OCI-LY1 (cell line): ENCODE measurements at regions not wholly inside any gene's neighbourhood (a gene's known extent, or its start where the extent isn't known, plus 50 kb on each side); places are given as distances from the start of the nearest gene placed in this dataset.
A peak's percentile ranks its signal among the peaks of the same experiment; 100 is the strongest.

Experiments
- H2AFZ ChIP-seq: fragments of 200-600 bp; sonication (generic), shearing (Covaris generic); 2 replicates; pipeline ENCODE4 v1.6.0; 2014; ENCODE audit warnings: antibody characterized with exemption, mild to moderate bottlenecking, low read length
- H3F3A ChIP-seq: fragments of 200-600 bp; sonication (generic), shearing (Covaris generic); 2 replicates; pipeline ENCODE4 v1.6.0; 2014; ENCODE audit warnings: mild to moderate bottlenecking, antibody characterized with exemption, low read length, moderate library complexity; ENCODE audit not compliant: insufficient read depth
- H3K27ac ChIP-seq: fragments of 200-600 bp; sonication (generic); 2 replicates; pipeline ENCODE4 v1.5.1; 2014; ENCODE audit warnings: low read length, mixed run types, mild to moderate bottlenecking, low read depth; ENCODE audit not compliant: poor library complexity, severe bottlenecking
- H3K27me3 ChIP-seq: fragments of 200-600 bp; sonication (generic); 2 replicates; pipeline ENCODE4 v1.6.0; 2014; ENCODE audit warnings: antibody characterized with exemption, mild to moderate bottlenecking, low read length, moderate library complexity; ENCODE audit not compliant: insufficient read depth
- H3K36me3 ChIP-seq: fragments of 200-600 bp; sonication (generic); 2 replicates; pipeline ENCODE4 v1.6.1; 2014; ENCODE audit warnings: mild to moderate bottlenecking, antibody characterized with exemption, low read length, moderate library complexity, mixed read lengths; ENCODE audit not compliant: insufficient read depth
- H3K4me1 ChIP-seq: fragments of 200-600 bp; sonication (generic); 2 replicates; pipeline ENCODE4 v1.5.1; 2014; ENCODE audit warnings: mild to moderate bottlenecking, low read length, moderate library complexity; ENCODE audit not compliant: insufficient read depth, severe bottlenecking
- H3K4me2 ChIP-seq: fragments of 200-600 bp; sonication (generic), shearing (Covaris generic); 2 replicates; pipeline ENCODE4 v1.6.1; 2014; ENCODE audit warnings: low read length
- H3K4me3 ChIP-seq: fragments of 200-600 bp; sonication (generic); 2 replicates; pipeline ENCODE4 v1.5.1; 2014; ENCODE audit warnings: low read length, low read depth, mild to moderate bottlenecking, mixed read lengths; ENCODE audit not compliant: poor library complexity, severe bottlenecking
- H3K79me2 ChIP-seq: fragments of 200-600 bp; shearing (Covaris generic); 2 replicates; pipeline ENCODE4 v1.6.1; 2016; ENCODE audit warnings: mixed run types, low read length, mixed read lengths; ENCODE audit not compliant: insufficient read depth
- H3K9ac ChIP-seq: fragments of 200-600 bp; sonication (generic), shearing (Covaris generic); 2 replicates; pipeline ENCODE4 v1.6.1; 2014; ENCODE audit warnings: mild to moderate bottlenecking, low read length, mixed read lengths
- H3K9me2 ChIP-seq: fragments of 200-600 bp; sonication (generic), shearing (Covaris generic); 2 replicates; pipeline ENCODE4 v1.6.1; 2014; ENCODE audit warnings: low read depth, mild to moderate bottlenecking, low read length, mixed read lengths
- H3K9me3 ChIP-seq: fragments of 200-600 bp; shearing (Covaris generic); 2 replicates; pipeline ENCODE4 v1.6.1; 2014; ENCODE audit warnings: low read length, mixed read lengths
- H4K20me1 ChIP-seq: fragments of 200-600 bp; sonication (generic), shearing (Covaris generic); 2 replicates; pipeline ENCODE4 v1.6.0; 2016; ENCODE audit warnings: mild to moderate bottlenecking, low read length; ENCODE audit not compliant: insufficient read depth
- CTCF ChIP-seq: fragments of 200-600 bp; sonication (generic), shearing (Covaris generic); IDR thresholded peaks from 2 replicates; pipeline ENCODE4 v1.5.1; 2017; ENCODE audit warnings: mild to moderate bottlenecking, antibody characterized with exemption, low read length, moderate library complexity, mixed read lengths
- EZH2 ChIP-seq: fragments of 200-600 bp; sonication (generic), shearing (Covaris generic); IDR thresholded peaks from 2 replicates; pipeline ENCODE4 v1.8.0; 2017; ENCODE audit warnings: borderline replicate concordance, mixed run types, mild to moderate bottlenecking, antibody characterized with exemption, low read length, moderate library complexity, mixed read lengths

DNA sequence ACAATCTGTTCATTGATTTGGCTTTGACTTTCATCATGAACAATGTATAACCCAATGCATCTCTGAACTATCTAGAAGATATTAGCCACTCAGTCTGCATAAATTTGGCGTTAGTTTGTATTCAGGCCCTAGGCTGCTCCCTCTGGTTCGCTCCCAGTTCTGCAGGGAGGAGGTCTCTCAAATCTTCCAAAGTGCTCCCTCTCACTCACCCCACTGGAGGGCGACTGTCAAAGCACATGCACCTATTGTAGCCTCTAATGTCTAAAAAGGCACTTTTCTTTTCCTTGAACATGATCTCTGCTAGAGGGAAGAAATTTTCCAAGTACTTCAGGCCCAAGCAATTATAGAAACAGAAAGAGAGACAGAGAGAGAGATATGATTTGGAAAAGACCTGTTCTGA lies 291.5 kb downstream of the TDRD15 start:
- no peaks in the 10 kb centered on the region for H3K4me1 ChIP-seq
- no peaks in the 10 kb centered on the region for H4K20me1 ChIP-seq
- H3K4me2 ChIP-seq = no peak overlapping the region
- H3K27ac ChIP-seq = no peak overlapping the region
- H3K27me3 ChIP-seq = no peaks in the 10 kb centered on the region
- no peaks in the 10 kb centered on the region for H3F3A ChIP-seq
- H3K9ac ChIP-seq = no peak overlapping the region
- no peak overlapping the region for H3K4me3 ChIP-seq
- no peak overlapping the region for H2AFZ ChIP-seq
- no peak for TF ChIP-seq EZH2
- peak; percentile 40; the same call in 1 of the 2 replicates for TF ChIP-seq CTCF
- H3K79me2 ChIP-seq = no peaks in the 10 kb centered on the region
- no peaks in the 10 kb centered on the region for H3K9me2 ChIP-seq
- no peaks in the 10 kb centered on the region for H3K9me3 ChIP-seq
- H3K36me3 ChIP-seq = no peaks in the 10 kb centered on the region

GRCh38 chr2:21416226-21416625 lies 292.5 kb downstream of the TDRD15 start:
- no peaks in the 10 kb centered on the region for H3K4me1 ChIP-seq
- H3K27ac ChIP-seq = no peak overlapping the region
- no peaks in the 10 kb centered on the region for H4K20me1 ChIP-seq
- no peaks in the 10 kb centered on the region for H3K36me3 ChIP-seq
- H3K4me3 ChIP-seq = no peak overlapping the region
- H3K79me2 ChIP-seq = no peaks in the 10 kb centered on the region
- H3K27me3 ChIP-seq = no peaks in the 10 kb centered on the region
- no peak overlapping the region for H3K4me2 ChIP-seq
- no peaks in the 10 kb centered on the region for H3F3A ChIP-seq
- no peak for TF ChIP-seq CTCF
- TF ChIP-seq EZH2 = no peak
- H3K9me3 ChIP-seq = no peaks in the 10 kb centered on the region
- no peak overlapping the region for H3K9ac ChIP-seq
- no peak overlapping the region for H2AFZ ChIP-seq
- H3K9me2 ChIP-seq = no peaks in the 10 kb centered on the region

- no peaks in the 10 kb centered on the region for H3K79me2 ChIP-seq
- H4K20me1 ChIP-seq = no peaks in the 10 kb centered on the region
- H3K36me3 ChIP-seq = no peaks in the 10 kb centered on the region
- H2AFZ ChIP-seq = no peak overlapping the region
- no peak overlapping the region for H3K9ac ChIP-seq
- TF ChIP-seq EZH2 = no peak
- H3K4me3 ChIP-seq = no peak overlapping the region
- no peaks in the 10 kb centered on the region for H3K9me2 ChIP-seq
- no peak overlapping the region for H3K4me2 ChIP-seq
- no peaks in the 10 kb centered on the region for H3K9me3 ChIP-seq
- H3K4me1 ChIP-seq = no peaks in the 10 kb centered on the region
- no peak overlapping the region for H3K27ac ChIP-seq
- H3K27me3 ChIP-seq = no peaks in the 10 kb centered on the region
- no peaks in the 10 kb centered on the region for H3F3A ChIP-seq
Observed at GRCh38 chr2:21418456-21418855, 294.7 kb downstream of the TDRD15 start.

- Histone ChIP-seq H3K4me1 (no peaks in the 10 kb centered on the region), H3F3A (no peaks in the 10 kb centered on the region), H3K9me2 (no peaks in the 10 kb centered on the region), H3K9me3 (no peaks in the 10 kb centered on the region), H3K9ac (no peak overlapping the region), H3K27ac (no peak overlapping the region), H3K27me3 (no peaks in the 10 kb centered on the region), H2AFZ (no peak overlapping the region), H3K4me2 (no peak overlapping the region), H3K4me3 (no peak overlapping the region), H3K36me3 (no peaks in the 10 kb centered on the region), H3K79me2 (no peaks in the 10 kb centered on the region), H4K20me1 (no peaks in the 10 kb centered on the region)
- no peak for TF ChIP-seq EZH2
- TF ChIP-seq CTCF = no peak
Observed at GRCh38 chr2:21420553-21421335, 297.0 kb downstream of the TDRD15 start.
